Middle frontal gyrus (tissue), 1 donor: ENCODE measurements at regions not wholly inside any gene's neighbourhood (a gene's known extent, or its start where the extent isn't known, plus 50 kb on each side); places are given as distances from the start of the nearest gene placed in this dataset.
A peak's percentile ranks its signal among the peaks of the same experiment; 100 is the strongest.
"Not testable (repeated sequence)": the region's sequence is repeated elsewhere in the genome, so short reads cannot be mapped to it uniquely, and the experiment has no call there.

Experiments
- DNase-seq: peaks from one replicate; pipeline ENCODE4 v3.0.0-alpha.2; 2015; ENCODE audit warnings: low spot score; ENCODE audit errors: extremely low spot score

DNA sequence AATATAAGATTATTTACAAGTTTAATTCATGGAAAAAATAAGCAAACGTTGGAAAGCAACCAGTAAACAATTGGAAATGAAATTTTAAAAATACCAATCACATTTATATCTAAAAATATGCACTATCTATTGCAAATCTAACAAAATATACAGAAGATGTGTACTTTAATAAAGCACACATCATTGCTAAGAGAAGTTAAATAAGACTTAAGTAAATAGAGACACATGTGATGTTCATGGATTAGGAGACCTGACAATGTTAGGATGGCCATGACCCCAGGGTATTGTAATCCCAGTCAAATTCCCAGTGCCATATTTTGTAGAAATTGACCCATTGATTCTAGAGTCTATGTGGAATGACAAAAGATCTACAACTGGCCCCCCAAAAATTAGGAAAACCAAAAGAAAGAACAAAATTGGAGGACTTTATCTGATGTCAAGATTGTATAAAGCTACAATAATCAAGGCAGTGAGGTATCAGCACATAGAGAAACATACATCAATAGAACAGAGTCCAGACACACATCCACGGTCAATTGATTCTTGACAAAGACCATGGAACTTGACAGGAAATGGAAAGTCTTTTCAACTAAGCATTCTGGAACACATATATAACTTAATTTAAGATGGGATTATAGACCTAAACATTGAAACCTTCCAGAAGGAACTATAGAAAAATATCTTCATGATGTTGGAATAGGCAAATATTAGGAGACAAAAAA is 90.8 kb upstream of the USP29 start:
- DNase-seq: no peak

DNA sequence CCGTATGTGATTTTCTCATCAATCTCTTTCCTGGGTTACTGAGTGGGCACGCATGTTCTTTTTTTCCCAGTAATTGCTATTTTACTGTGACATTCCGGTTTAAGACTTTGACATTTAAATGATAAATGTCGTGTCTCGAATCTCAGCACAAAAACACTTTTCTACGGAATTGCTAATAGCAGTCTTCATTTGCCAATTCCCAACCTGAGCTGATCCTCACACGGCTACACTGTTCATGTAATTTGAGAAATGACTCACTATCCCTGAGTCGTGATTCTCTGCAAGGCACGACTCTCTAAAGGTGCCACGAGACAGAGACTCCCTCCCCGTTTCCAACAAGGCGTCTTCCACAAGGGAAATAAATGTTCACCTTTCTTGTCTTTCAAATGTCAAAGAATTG is 88.7 kb upstream of the USP29 start:
- DNase-seq: no peak

DNA sequence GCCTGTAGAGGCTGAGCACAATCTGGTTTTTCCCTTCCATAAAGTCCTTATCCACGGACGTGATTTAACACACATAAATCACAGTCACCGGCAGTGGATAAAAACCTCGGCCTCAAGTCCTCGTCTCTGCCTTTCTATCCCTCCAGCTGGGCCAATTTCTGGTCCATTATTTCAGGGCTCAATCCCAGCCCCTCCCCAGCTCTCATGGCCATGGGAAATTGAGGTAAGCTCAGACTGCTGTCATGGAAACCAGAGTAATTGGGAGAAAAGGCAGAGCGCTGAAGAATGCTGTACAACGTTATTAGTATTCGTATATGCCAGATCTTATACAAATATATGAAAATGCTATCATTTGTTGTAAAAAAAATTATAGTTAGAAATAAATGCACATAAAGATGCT is 86.2 kb upstream of the USP29 start:
- DNase-seq: no peak

DNA sequence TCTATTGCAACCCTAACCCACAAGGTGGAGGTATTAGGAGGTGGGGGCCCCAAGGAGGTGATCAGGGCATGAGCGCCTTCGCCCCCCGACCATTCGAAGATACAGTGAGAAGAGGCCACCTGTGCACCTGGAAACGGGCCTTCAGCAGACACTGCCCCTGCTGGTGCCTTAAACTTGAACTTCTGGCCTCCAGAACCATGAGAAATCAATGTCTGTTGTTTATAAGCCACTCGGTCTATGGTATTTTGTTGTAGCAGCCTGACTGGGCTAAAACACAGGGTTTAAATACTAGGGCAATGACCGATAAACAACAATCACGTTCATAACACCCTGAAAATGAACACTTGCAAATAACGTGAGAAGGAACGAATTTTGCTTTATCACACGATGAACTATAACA is 85.2 kb upstream of the USP29 start:
- no peak for DNase-seq

DNA sequence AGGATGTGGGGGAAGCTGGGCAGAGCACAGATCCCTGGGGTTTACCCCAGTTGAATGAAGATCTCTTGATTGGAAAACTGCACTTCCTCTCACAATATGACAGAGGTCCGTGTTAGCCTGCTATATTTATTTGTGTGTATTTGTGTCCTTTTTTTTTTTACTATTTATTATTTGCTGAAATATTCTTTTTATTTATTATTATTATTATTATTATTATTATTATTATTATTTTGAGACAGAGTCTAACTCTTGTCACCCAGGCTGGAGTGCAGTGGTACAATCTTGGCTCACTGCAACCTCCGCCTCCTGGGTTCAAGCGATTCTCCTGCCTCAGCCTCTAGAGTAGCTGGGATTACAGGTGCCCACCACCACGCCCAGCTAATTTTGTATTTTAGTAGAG is 84.0 kb upstream of the USP29 start:
- not testable (repeated sequence) for DNase-seq

DNA sequence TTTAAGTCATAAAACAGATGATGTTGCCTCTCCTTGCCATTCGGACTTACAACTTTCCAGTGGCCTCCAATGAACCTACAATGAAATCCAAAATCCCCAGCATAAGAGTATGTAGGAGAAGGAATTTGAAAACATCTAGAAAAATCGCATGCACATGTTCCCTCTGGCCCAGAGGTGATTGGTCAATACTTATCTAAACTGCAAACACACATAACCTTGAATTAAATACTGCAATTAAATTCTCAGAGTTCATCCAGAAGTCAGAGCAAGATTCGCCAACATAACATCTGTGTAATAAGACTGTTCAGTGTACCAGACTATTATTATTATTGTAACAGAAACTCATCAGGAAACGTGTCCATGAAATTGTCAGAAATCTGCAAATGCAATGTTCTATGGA is 82.2 kb upstream of the USP29 start:
- no peak for DNase-seq

DNA sequence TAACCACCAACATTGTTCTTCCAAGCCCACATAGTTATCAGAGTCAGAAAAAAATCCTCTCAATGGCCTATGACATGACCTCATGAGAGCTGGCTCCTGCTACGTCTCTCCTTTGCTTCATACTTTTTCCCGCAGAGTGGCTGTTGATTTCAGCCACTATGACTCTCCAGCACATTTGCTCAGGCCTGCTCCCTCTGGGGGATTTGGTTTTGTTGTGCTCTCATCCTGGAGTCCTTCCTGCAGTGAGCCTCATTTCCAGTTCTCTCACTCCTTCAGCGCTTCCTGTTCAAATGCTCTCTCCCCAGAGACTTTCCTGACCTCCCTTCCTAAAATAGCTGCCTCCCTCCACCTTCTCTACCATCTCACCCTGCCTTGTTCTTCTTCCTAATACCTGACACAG is 72.0 kb upstream of the USP29 start:
- no peak for DNase-seq

DNA sequence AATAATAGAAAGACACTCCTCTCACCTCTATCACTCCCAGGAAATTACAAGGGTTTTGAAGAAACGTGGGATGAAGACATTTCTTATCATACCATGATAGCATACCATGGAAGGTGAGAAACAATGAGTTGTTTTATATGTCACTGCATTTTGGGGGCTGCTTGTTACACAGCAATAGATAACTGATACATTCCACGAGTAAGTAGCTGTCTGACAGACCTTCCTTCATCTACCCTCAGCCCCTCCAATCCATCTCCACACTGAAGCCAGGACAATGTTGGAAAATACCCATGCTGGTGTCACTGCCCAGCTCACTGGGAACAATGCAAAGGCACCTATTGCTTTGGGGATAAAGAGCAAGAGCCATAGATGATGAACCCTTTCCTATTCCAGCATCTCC is 68.9 kb upstream of the USP29 start:
- DNase-seq: no peak

DNA sequence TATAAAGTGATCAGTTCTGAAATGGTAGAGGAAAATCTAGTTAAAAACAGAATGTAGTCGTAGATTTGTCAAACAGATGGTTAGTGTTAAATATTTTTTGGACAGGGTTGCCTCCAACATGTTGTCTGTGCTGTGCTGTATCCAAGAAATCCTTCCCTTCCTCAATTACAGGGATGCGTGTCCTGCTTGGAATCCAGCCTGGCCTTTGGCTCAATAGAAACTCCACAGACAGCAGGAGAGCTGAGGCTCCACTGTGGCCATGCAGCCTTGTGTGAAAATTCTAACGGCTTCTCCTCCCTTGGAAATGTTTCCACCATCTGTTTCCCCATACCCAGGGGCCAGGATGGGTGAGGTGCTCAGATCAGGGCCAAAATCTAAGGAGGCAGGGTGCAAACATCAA is 67.7 kb upstream of the USP29 start:
- DNase-seq: no peak

DNA sequence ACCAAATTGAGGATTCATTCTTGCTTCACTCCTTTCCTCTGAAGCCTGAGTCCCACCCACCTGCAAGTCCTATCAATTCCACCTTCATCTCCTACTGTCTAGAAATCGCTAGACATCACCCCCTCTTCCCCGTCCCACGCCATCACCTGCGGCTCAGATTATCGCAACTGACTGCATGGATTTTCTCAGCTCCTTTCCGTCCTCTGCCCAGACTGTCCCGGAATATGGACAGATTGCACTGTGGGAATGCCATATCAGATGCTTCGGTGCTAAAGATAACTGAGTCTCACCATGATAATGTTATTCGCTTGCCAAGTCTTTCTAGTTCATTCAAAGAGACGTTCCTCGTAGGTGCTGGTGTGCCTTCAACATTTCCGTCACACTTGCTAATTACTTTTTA is 66.4 kb upstream of the USP29 start:
- DNase-seq: peak; percentile 9

DNA sequence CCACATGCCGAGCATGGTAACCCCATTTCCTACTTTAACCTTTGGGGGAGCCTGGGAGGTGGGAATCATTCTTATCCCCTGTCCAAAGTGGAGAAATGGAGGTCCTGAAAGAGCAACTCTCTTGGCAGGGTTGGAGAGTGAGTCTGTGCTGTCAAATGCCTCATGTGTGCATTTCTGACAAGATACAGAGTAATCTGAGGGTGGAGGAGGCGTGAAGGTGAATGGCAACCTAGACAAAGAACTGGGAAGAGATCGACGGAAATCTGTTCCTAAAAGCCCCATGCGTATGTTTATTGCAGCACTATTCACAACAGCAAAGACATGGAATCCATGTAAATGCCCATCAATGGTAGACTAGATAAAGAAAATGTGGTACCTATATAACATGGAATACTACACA is 63.8 kb upstream of the USP29 start:
- DNase-seq: no peak

DNA sequence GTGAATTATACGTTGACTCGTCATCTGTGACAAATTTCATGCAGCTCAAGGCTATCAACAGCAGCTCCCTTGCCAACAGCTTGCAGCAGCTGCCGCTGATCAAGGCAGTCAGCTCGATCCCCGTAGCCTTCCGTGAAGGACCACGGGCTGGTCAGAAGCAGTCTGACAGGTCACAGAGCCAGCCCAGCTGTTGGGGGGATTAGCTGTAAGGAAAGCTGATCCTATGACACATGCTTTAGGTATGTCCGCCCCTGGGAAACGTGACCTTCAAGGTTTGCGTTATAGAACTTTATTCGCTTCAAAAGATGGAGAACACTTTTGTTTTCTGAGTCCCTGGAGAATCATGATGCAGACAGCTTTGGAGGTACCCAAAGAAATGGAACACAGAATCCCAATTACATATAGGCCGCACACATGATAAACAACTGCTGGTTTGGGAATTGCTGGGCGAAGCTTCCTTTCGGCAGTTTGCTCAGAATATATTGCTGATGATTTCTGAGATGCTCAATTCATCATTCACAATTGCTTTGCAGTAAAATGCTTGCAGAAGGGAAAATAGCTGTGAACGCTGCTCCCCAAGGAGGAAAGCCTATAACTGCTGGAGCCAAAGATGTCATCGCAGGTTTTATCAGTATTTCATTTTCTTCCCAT is 62.6 kb upstream of the USP29 start:
- DNase-seq: no peak

DNA sequence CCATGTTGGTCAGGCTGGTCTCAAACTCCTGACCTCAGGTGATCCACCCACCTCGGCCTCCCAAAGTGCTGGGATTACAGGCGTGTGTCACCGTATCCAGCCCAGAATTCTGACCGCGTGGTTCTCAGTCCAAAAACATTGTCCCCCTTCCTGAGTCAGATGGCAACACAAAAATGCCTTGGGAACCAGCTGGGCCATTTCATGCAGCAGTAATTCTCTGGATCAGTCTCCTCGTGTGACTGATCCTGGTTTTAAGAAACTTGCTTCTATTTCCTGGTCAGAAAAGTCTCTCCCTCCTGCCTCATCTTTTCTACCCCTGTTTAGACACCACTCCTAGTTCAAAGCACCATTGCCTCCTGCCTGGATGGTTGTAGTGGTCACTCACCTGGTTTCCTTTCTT is 60.9 kb upstream of the USP29 start:
- DNase-seq: no peak

DNA sequence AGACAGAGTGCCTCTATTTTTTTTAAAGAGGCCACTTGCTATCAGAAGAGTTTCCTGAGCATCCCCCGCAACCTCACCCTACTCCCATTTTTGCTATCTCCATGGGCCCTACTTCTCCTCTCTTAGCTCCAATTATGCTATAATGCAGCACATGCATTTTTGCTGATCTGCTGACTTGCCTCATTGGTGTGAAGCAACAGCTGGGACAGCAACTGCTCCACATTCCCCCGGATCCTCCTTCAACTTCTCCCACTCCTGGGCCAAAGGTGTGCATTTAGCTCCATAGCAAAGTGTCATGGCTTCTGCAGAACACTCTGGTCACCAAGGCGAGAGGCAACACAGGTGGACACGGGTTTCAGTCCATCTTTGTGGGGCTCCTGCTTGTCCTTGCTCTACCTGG is 56.7 kb upstream of the USP29 start:
- no peak for DNase-seq

DNA sequence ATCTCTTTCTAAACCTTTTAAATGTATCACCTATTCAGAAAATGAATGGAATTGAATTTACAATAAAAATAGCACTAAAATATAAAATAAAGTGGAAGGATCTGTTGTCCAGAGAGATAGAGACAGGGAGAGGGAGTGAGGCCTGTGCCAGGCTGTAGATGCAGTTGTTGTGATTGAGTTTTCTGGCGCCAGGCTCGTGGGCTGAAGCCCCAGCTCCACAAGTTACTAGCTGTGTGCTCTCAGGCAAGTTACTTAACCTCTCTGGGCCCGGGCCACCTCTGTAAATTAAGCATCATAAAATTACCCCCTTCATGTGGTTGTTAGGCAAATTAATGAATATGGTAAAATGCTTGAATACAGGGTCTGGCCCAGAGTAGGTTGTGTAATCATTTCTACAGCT is 52.3 kb upstream of the USP29 start:
- DNase-seq: no peak

DNA sequence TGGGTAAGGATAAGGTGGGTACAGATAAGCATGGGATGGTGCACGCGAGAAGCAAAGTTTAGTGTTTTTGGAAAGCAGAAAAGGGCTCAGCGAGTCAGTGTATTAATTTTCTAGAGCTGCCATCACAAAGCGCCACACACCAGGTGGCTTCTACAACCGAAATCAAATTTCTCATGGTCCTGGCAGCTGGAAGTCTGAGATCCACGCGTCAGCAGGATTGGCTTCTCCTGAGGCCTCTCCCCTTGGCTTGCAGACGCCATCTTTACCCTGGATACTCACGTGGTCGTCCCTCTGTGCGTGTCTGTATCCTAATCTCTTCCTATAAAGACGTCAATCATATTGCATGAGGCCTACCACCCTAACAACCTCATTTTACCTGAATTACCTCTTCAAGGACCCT is 51.5 kb upstream of the USP29 start:
- DNase-seq: no peak

DNA sequence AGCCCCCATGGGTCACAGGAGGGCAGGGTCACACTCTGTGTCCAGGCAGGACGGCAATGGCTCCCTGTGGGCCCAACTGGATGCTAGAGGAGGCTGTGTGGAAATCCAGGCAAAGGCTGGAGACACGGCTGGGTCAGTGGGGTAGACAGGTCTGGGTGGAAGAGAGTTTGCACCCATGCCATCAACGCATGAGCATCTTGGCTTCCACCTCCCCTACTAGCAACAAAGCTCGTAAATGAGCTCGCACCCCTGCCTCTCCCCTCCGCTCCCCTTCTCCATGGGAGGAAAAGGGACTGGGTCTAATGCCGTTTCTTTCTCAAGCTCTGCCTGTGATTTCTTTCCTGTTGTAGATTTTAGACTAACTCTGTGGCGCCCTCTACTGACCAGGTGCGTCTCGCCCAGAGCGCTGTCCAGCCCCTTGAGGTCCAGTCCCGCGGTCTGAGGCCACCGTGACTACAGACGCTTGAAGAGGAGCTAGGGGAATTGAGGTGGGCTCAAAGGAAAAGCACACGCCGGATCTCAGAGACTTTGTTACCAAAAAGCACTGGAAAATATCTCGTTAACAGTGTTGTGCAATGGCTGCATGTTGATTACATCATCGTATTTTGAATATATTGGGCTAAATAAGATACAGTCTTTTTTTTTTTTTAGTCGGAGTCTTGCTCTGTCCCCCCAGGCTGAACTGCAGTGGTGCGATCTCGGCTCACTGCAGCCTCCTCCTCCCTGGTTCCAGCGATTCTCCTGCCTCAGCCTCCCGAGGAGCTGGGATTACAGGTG is 50.7 kb upstream of the USP29 start:
- no peak for DNase-seq
